ENCODE measurements at regions not wholly inside any gene's neighbourhood (a gene's known extent, or its start where the extent isn't known, plus 50 kb on each side); places are given as distances from the start of the nearest gene placed in this dataset.

- H3K9me3 ChIP-seq (ENCODE audit: low read depth, low read length) = no peaks in the 10 kb centered on the region
- no peaks in the 10 kb centered on the region for H3K79me2 ChIP-seq (ENCODE audit: insufficient read depth, low read length)
- no peaks in the 10 kb centered on the region for H3K4me1 ChIP-seq (ENCODE audit: insufficient read depth, low read length)
- H3K27ac ChIP-seq (ENCODE audit: low read depth, low read length) = no peak overlapping the region
- H3K4me3 ChIP-seq (ENCODE audit: insufficient read depth, low read length) = no peak overlapping the region
- no peak overlapping the region for H2AFZ ChIP-seq (ENCODE audit: low read length)
- H3K4me2 ChIP-seq (ENCODE audit: insufficient read depth, low read length) = no peak overlapping the region
- H3K27me3 ChIP-seq (ENCODE audit: insufficient read depth, low read length) = no peaks in the 10 kb centered on the region
- no peaks in the 10 kb centered on the region for H4K20me1 ChIP-seq (ENCODE audit: insufficient read depth, low read length)
- no peaks in the 10 kb centered on the region for H3K36me3 ChIP-seq (ENCODE audit: insufficient read depth, low read length)
- DNase-seq (ENCODE audit: insufficient read length, low spot score, missing footprints) = no peak
- TF ChIP-seq CTCF (IDR thresholded peaks at IDR 0.05; ENCODE audit: extremely low read depth, low read depth, low read length) = no peak
Observed at GRCh38 chr2:129135017-129135416, 816.3 kb upstream of the HS6ST1 start.

- no peak overlapping the region for H3K4me3 ChIP-seq (ENCODE audit: insufficient read depth, low read length)
- H3K27me3 ChIP-seq (ENCODE audit: insufficient read depth, low read length) = no peaks in the 10 kb centered on the region
- DNase-seq (ENCODE audit: insufficient read length, low spot score, missing footprints) = no peak
- H3K4me1 ChIP-seq (ENCODE audit: insufficient read depth, low read length) = no peaks in the 10 kb centered on the region
- H3K79me2 ChIP-seq (ENCODE audit: insufficient read depth, low read length) = no peaks in the 10 kb centered on the region
- no peak for TF ChIP-seq CTCF (IDR thresholded peaks at IDR 0.05; ENCODE audit: extremely low read depth, low read depth, low read length)
- no peak overlapping the region for H3K4me2 ChIP-seq (ENCODE audit: insufficient read depth, low read length)
- H3K9me3 ChIP-seq (ENCODE audit: low read depth, low read length) = no peaks in the 10 kb centered on the region
- no peak overlapping the region for H2AFZ ChIP-seq (ENCODE audit: low read length)
- H3K27ac ChIP-seq (ENCODE audit: low read depth, low read length) = no peak overlapping the region
- H4K20me1 ChIP-seq (ENCODE audit: insufficient read depth, low read length) = no peaks in the 10 kb centered on the region
- H3K36me3 ChIP-seq (ENCODE audit: insufficient read depth, low read length) = no peaks in the 10 kb centered on the region
Observed at GRCh38 chr2:129139380-129139779, 820.7 kb upstream of the HS6ST1 start.

GRCh38 chr2:129142465-129142864 lies 823.8 kb upstream of the HS6ST1 start:
- no peak overlapping the region for H3K4me3 ChIP-seq (ENCODE audit: insufficient read depth, low read length)
- no peaks in the 10 kb centered on the region for H3K79me2 ChIP-seq (ENCODE audit: insufficient read depth, low read length)
- H3K27me3 ChIP-seq (ENCODE audit: insufficient read depth, low read length) = no peaks in the 10 kb centered on the region
- no peak for TF ChIP-seq CTCF (IDR thresholded peaks at IDR 0.05; ENCODE audit: extremely low read depth, low read depth, low read length)
- H3K27ac ChIP-seq (ENCODE audit: low read depth, low read length) = no peak overlapping the region
- DNase-seq (ENCODE audit: insufficient read length, low spot score, missing footprints) = peak; percentile 39
- no peak overlapping the region for H3K4me2 ChIP-seq (ENCODE audit: insufficient read depth, low read length)
- no peaks in the 10 kb centered on the region for H3K4me1 ChIP-seq (ENCODE audit: insufficient read depth, low read length)
- no peaks in the 10 kb centered on the region for H4K20me1 ChIP-seq (ENCODE audit: insufficient read depth, low read length)
- no peaks in the 10 kb centered on the region for H3K9me3 ChIP-seq (ENCODE audit: low read depth, low read length)
- H2AFZ ChIP-seq (ENCODE audit: low read length) = no peak overlapping the region
- H3K36me3 ChIP-seq (ENCODE audit: insufficient read depth, low read length) = no peaks in the 10 kb centered on the region

- DNase-seq (ENCODE audit: insufficient read length, low spot score, missing footprints) = no peak
- H4K20me1 ChIP-seq (ENCODE audit: insufficient read depth, low read length) = no peaks in the 10 kb centered on the region
- no peak overlapping the region for H3K27ac ChIP-seq (ENCODE audit: low read depth, low read length)
- H3K4me2 ChIP-seq (ENCODE audit: insufficient read depth, low read length) = no peak overlapping the region
- no peaks in the 10 kb centered on the region for H3K27me3 ChIP-seq (ENCODE audit: insufficient read depth, low read length)
- no peak overlapping the region for H3K4me3 ChIP-seq (ENCODE audit: insufficient read depth, low read length)
- no peak for TF ChIP-seq CTCF (IDR thresholded peaks at IDR 0.05; ENCODE audit: extremely low read depth, low read depth, low read length)
- H3K9me3 ChIP-seq (ENCODE audit: low read depth, low read length) = no peaks in the 10 kb centered on the region
- no peak overlapping the region for H2AFZ ChIP-seq (ENCODE audit: low read length)
- H3K79me2 ChIP-seq (ENCODE audit: insufficient read depth, low read length) = no peaks in the 10 kb centered on the region
- no peaks in the 10 kb centered on the region for H3K4me1 ChIP-seq (ENCODE audit: insufficient read depth, low read length)
- no peaks in the 10 kb centered on the region for H3K36me3 ChIP-seq (ENCODE audit: insufficient read depth, low read length)
Observed at GRCh38 chr2:129144082-129144791, 825.6 kb upstream of the HS6ST1 start.
